Skeletal muscle cell (primary cell): ENCODE measurements at regions not wholly inside any gene's neighbourhood (a gene's known extent, or its start where the extent isn't known, plus 50 kb on each side); places are given as distances from the start of the nearest gene placed in this dataset.

Source experiments
- DNase-seq: peaks from one replicate; pipeline ENCODE4 v3.0.0-alpha.2; 2010; ENCODE audit warnings: low read depth
- H3K4me3 ChIP-seq: 2 replicates; pipeline ENCODE4 v1.5.1; 2011; ENCODE audit warnings: low read depth, mild to moderate bottlenecking, control low read depth, low read length, moderate library complexity

- no peak for DNase-seq
- H3K4me3 ChIP-seq: no peak overlapping the region
Observed at GRCh38 chr16:49085686-49086085, 196.0 kb downstream of the CBLN1 start.

GRCh38 chr16:49084628-49085390, 196.8 kb downstream of the CBLN1 start:
- no peak overlapping the region for H3K4me3 ChIP-seq
- no peak for DNase-seq

DNA sequence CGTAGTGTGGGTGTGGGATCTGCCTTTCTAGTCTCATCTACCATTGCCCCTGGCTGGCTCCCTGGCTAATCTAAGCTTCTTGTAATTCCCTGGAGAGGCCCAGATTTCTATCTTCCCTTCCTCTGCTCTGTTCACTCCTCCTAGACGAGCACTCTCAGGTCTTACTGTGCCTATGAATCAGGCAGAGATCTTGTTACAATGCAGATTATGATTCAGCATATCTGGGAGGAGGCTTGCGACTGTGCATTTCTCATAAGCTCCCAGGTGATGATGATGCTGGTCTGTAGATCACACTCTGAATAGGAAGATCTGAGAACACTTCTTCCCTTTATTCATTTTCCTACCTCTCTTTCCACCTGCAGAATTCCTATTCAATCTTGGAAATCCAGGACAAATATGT, 200.1 kb downstream of the CBLN1 start:
- no peak overlapping the region for H3K4me3 ChIP-seq
- DNase-seq: no peak

GRCh38 chr16:49081086-49081485, 200.6 kb downstream of the CBLN1 start:
- no peak for DNase-seq
- no peak overlapping the region for H3K4me3 ChIP-seq

- no peak overlapping the region for H3K4me3 ChIP-seq
- no peak for DNase-seq
Observed at GRCh38 chr16:49078571-49078970, 203.1 kb downstream of the CBLN1 start.

DNA sequence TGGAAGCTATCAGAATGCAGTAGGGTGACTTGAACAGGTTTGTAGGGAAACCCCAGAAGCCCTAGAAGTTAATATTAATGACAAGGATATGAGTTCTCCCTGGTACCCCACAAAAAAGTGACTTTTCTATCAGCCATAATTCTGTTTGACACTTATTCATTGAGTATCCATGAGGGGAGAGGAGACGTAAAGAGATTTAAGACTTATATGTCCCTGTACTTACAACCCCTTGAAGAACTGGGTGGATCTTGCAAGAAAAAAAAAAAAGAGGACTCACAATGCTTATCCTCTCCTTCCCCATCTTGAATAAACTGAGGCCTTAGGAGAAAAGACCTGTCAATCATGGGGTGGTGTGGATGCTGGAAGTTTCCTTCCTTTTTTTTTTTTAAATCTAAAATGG, 203.5 kb downstream of the CBLN1 start:
- no peak overlapping the region for H3K4me3 ChIP-seq

DNA sequence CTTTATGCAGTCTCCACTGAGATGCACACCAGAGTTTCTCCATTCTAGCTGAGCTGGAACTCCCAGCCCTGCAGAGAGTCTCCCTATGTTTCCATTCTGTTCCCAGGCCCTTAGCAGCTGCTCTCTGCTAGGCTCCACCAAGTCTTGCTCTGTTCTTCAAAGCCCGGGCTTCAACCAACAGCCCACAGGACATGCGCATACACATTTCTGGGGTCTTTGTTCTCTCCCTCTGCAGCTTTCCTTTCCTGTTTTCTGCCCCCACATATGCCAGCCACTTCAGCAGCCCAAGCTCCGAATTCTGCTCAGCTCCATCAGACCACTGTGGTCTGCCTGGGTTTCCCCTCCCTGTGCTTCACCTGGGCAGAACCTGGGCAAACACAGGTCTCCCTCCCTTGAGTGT, 205.9 kb downstream of the CBLN1 start:
- no peak for DNase-seq
- no peak overlapping the region for H3K4me3 ChIP-seq

More for the DNA sequence above, 203.5 kb downstream of the CBLN1 start:
- no peak for DNase-seq

- no peak overlapping the region for H3K4me3 ChIP-seq
- no peak for DNase-seq
Observed at GRCh38 chr16:49068224-49068623, 213.4 kb downstream of the CBLN1 start.

DNA sequence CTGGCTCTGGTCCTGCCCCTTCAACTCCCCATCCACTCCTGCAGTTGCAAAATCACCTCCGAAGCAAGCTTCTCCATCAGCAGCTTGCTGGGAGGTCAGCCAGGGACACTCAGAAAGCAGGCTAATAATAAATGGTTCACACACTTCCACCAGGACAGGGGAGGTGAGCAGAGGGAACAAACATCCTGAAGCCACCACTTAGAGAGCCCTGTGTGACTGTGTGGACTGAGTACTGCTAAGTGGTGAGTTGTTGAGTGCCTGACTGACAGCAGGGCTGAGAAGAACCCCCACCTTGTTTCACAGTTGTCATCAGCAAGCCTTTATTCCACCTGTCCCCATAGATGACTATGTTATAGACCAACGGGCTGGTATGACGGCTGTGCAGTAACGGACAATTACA, 213.9 kb downstream of the CBLN1 start:
- no peak for DNase-seq
- no peak overlapping the region for H3K4me3 ChIP-seq

DNA sequence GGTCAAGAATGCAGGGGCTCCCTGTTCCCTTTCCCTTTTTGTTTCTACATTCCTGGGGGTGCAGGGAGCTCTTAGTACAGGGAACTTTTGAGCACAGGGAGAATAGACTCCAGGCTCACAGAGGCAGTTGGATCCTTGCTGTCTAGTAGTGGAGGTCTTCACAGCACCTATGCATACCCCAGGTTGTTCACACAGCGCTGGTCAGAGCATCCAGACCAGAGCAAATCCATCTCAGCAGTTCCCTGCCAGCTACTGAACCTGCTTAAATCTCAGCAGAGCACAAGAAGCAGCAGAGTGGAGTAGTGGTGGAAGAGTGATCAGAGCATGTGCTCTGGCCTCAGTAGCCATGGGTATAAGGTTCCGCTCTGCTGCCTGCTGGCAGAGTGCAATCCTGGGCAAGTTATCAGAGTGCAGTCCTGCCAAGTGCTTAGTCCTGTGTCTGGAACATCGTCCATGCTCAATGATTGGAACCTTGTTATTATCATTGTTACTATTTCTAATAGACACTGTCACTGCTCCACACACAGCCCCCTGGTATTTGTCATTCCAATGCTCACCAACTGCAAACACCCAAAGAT, 220.4 kb downstream of the CBLN1 start:
- no peak overlapping the region for H3K4me3 ChIP-seq
- DNase-seq: no peak

GRCh38 chr16:49060728-49061127, 220.9 kb downstream of the CBLN1 start:
- H3K4me3 ChIP-seq: no peak overlapping the region
- DNase-seq: no peak

DNA sequence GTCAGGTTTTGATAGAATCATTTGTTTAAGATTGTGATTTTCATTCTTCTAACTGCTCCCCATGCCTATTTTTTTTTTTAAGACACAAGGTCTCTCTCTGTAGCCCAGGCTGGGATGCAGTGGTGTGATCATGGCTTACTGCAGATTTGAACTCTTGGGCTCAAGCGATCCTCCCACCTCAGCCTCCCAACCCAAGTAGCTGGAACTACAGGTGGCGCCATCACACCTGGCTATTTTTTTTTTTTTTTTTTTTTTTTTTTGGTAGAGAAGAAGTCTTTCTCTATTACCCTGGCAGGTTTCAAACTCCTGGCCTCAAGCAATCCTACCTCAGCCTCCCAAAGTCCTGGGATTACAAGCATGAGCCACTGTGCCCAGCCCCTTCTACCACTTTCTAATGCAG, 223.3 kb downstream of the CBLN1 start:
- DNase-seq: no peak
- no peak overlapping the region for H3K4me3 ChIP-seq

- DNase-seq: no peak
- no peak overlapping the region for H3K4me3 ChIP-seq
Observed at GRCh38 chr16:49057936-49058335, 223.7 kb downstream of the CBLN1 start.

DNA sequence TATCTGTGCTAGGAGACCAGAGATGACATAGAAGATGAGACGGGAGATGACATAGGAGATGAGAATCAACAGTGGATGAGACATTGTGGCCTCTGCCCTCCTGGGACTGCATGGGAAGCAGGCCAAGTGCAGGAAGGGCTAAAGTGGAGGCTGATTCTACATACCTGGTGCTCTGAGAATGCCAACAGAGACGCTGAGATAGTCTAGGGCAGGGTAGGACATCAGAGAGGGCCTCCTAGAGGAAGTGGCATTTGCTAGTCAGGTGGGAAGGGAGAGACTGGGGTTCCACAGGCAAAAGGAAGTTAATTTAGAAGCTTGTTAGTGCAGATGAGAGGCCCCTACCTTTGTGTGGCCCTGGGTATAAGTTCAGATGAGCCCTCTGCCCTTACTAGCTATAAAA, 224.2 kb downstream of the CBLN1 start:
- no peak for DNase-seq
- H3K4me3 ChIP-seq: no peak overlapping the region

- DNase-seq: no peak
- no peak overlapping the region for H3K4me3 ChIP-seq
Observed at GRCh38 chr16:49056546-49056945, 225.1 kb downstream of the CBLN1 start.

- no peak overlapping the region for H3K4me3 ChIP-seq
- no peak for DNase-seq
Observed at GRCh38 chr16:49055824-49056545, 225.7 kb downstream of the CBLN1 start.

DNA sequence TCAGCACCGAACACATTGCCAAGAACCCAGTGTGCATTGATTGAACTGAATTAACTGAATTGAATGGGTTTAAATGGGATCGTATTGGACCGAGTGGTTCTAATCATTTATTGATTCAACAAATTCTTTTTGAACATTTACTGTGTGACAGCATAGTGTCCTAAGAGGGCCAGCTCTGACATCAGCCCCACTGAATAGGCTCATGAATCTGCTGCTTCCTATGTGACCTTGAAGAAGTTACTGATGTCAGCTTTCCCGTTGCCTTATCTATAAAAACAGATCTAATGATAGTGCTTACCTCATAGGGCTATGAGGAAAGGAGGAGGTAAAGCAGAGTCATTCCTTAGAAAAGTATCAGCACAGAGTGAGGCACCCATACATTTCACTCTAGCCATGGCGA, 226.3 kb downstream of the CBLN1 start:
- DNase-seq: no peak
- H3K4me3 ChIP-seq: no peak overlapping the region

DNA sequence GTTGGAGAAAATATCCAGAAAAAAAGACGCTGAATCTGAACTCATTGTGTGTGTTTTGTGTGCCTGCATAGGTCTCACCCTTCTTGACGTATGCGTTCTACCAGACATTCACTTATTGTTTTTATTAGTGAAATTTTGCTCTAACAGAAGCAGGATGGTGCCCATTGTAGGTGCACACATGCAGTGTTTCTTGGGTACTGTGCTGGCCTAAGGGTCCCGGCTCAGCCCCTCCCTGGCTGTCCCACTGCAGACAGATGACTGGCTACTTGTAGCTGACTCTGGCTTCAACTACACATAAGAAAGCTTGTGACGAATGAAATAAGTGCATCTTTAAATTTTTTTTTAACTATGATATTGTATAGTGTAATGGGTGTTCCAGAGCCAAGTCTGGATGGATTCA, 227.0 kb downstream of the CBLN1 start:
- DNase-seq: no peak
- no peak overlapping the region for H3K4me3 ChIP-seq

DNA sequence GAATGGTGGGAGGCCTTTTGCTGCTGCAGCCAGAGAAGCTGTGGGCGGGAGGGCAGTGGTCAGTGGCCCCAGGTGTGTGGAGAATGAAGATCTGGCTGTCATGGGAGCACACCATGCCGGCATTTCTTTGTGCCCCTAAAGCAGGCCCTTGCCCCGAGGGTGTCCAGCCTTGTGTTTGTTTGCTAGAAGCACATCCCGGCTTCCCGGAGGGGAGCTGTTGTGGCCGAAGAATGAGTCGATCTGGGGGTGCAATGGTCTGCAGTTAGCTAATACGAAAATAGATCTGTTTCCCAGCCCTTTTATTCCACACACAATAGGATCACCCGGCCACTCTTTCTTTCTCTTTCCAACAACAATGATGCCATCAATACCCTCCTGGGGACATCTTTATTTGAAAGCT, 228.8 kb downstream of the CBLN1 start:
- no peak for DNase-seq
- H3K4me3 ChIP-seq: no peak overlapping the region

- DNase-seq: no peak
- H3K4me3 ChIP-seq: no peak overlapping the region
Observed at GRCh38 chr16:49051576-49051975, 230.1 kb downstream of the CBLN1 start.

DNA sequence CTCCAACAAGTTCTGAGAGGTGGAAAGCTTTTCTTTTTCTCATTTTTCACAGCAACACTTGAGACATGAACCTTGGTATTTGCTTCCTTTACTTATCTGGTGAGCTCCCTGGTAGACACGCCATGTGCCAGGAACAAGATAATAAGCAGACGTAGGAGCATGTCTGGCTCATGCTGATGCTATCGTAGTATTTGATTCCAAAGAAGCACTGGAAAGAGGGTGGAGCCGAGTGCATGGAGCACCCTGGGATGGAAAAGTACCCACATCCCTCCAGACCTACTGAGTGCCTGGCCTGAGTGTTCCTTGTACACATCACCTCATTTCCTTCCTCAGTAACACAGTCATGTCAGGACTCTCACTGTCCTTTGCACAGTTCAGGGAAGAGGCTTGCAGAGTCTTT, 231.0 kb downstream of the CBLN1 start:
- H3K4me3 ChIP-seq: no peak overlapping the region
- no peak for DNase-seq
